ENCODE measurements at regions not wholly inside any gene's neighbourhood (a gene's known extent, or its start where the extent isn't known, plus 50 kb on each side); places are given as distances from the start of the nearest gene placed in this dataset.

GRCh38 chr18:72409903-72410302 lies 134.2 kb downstream of the CBLN2 start:
- TF ChIP-seq CTCF (IDR thresholded peaks at IDR 0.05), result no peak
- TF ChIP-seq EZH2phosphoT487 (IDR thresholded peaks at IDR 0.05), result no peak
- TF ChIP-seq EZH2 (IDR thresholded peaks at IDR 0.05), result no peak
